ENCODE measurements at regions not wholly inside any gene's neighbourhood (a gene's known extent, or its start where the extent isn't known, plus 50 kb on each side); places are given as distances from the start of the nearest gene placed in this dataset.

DNA sequence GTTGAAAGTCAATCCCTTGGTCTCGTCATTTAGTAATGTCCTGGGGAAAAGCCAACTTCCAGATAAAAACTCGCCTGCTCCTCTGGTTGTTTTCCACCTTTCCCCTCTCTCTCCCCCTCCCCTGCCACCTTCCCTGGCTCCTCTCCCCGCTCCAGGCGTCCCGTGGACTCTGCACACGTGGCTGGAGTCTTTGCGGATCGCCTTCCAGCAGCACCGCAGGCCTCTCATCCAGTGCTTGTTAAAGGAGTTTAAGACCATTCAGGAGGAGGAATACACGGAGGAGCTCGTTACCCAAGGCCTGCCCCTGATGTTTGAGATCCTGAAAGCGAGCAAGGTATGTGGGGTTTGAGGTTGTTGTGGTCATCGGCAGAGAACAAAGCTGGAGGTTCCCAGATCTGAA is 65.8 kb upstream of the PWP1 start:
- POLR2A ChIA-PET: no interaction called here
- CTCF ChIA-PET: interaction anchor here (0.6 to 7.0 kb wide), 3 partner anchors 10 to 489 kb away, joined by 3 to 61 read pairs (median 21); no protein-coding TSS in a partner anchor
- Histone ChIP-seq H3K36me3 (ENCODE audit: control insufficient read depth in 2 of 2, insufficient read depth in 1 of 2, low read length in 2 of 2) (peaks cover 0 to 13% of the 10 kb centered on the region in 2 experiments; a peak in 1 of 3 replicates), H3K4me1 (ENCODE audit: control insufficient read depth, insufficient read depth, low read length) (no peaks in the 10 kb centered on the region), H3K27ac (ENCODE audit: extremely low read depth, low read depth, low read length) (no peak overlapping the region), H3K9me3 (ENCODE audit: control insufficient read depth, insufficient read depth, low read depth, low read length) (no peaks in the 10 kb centered on the region; the same call in 1 of the 2 replicates), H3K4me3 (ENCODE audit: low read depth, low read length) (no peak overlapping the region)
- no peak for TF ChIP-seq ZNF223 (tag by site-specific recombination; IDR thresholded peaks at IDR 0.05)
- TF ChIP-seq, protein P1, sequence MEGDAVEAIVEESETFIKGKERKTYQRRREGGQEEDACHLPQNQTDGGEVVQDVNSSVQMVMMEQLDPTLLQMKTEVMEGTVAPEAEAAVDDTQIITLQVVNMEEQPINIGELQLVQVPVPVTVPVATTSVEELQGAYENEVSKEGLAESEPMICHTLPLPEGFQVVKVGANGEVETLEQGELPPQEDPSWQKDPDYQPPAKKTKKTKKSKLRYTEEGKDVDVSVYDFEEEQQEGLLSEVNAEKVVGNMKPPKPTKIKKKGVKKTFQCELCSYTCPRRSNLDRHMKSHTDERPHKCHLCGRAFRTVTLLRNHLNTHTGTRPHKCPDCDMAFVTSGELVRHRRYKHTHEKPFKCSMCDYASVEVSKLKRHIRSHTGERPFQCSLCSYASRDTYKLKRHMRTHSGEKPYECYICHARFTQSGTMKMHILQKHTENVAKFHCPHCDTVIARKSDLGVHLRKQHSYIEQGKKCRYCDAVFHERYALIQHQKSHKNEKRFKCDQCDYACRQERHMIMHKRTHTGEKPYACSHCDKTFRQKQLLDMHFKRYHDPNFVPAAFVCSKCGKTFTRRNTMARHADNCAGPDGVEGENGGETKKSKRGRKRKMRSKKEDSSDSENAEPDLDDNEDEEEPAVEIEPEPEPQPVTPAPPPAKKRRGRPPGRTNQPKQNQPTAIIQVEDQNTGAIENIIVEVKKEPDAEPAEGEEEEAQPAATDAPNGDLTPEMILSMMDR (tag by site-specific recombination; IDR thresholded peaks at IDR 0.05): no peak
- TF ChIP-seq, protein P2, sequence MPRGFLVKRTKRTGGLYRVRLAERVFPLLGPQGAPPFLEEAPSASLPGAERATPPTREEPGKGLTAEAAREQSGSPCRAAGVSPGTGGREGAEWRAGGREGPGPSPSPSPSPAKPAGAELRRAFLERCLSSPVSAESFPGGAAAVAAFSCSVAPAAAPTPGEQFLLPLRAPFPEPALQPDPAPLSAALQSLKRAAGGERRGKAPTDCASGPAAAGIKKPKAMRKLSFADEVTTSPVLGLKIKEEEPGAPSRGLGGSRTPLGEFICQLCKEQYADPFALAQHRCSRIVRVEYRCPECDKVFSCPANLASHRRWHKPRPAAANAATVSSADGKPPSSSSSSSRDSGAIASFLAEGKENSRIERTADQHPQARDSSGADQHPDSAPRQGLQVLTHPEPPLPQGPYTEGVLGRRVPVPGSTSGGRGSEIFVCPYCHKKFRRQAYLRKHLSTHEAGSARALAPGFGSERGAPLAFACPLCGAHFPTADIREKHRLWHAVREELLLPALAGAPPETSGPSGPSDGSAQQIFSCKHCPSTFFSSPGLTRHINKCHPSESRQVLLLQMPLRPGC (tag by site-specific recombination; IDR thresholded peaks at IDR 0.05): no peak
- TF ChIP-seq ZNF366 (tag by site-specific recombination; conservative IDR thresholded peaks at IDR 0.05): no peak
- no peak for TF ChIP-seq ZNF132 (tag by site-specific recombination; IDR thresholded peaks at IDR 0.05; ENCODE audit: borderline replicate concordance)
- no peak for TF ChIP-seq ZNF169 (tag by site-specific recombination; IDR thresholded peaks at IDR 0.05)
- no peak for TF ChIP-seq ZNF629 (tag by site-specific recombination; IDR thresholded peaks at IDR 0.05)
- no peak for TF ChIP-seq ZNF48 (tag by site-specific recombination; IDR thresholded peaks at IDR 0.05)
- TF ChIP-seq ZNF626 (tag by site-specific recombination; IDR thresholded peaks at IDR 0.05): no peak
- no peak for TF ChIP-seq ZBTB20 (tag by site-specific recombination; IDR thresholded peaks at IDR 0.05)
- TF ChIP-seq, protein P3, sequence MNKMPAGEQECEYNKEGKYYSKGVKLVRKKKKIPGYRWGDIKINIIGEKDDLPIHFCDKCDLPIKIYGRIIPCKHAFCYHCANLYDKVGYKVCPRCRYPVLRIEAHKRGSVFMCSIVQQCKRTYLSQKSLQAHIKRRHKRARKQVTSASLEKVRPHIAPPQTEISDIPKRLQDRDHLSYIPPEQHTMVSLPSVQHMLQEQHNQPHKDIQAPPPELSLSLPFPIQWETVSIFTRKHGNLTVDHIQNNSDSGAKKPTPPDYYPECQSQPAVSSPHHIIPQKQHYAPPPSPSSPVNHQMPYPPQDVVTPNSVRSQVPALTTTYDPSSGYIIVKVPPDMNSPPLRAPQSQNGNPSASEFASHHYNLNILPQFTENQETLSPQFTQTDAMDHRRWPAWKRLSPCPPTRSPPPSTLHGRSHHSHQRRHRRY (tag by site-specific recombination; IDR thresholded peaks at IDR 0.05): no peak
- TF ChIP-seq, protein P4, sequence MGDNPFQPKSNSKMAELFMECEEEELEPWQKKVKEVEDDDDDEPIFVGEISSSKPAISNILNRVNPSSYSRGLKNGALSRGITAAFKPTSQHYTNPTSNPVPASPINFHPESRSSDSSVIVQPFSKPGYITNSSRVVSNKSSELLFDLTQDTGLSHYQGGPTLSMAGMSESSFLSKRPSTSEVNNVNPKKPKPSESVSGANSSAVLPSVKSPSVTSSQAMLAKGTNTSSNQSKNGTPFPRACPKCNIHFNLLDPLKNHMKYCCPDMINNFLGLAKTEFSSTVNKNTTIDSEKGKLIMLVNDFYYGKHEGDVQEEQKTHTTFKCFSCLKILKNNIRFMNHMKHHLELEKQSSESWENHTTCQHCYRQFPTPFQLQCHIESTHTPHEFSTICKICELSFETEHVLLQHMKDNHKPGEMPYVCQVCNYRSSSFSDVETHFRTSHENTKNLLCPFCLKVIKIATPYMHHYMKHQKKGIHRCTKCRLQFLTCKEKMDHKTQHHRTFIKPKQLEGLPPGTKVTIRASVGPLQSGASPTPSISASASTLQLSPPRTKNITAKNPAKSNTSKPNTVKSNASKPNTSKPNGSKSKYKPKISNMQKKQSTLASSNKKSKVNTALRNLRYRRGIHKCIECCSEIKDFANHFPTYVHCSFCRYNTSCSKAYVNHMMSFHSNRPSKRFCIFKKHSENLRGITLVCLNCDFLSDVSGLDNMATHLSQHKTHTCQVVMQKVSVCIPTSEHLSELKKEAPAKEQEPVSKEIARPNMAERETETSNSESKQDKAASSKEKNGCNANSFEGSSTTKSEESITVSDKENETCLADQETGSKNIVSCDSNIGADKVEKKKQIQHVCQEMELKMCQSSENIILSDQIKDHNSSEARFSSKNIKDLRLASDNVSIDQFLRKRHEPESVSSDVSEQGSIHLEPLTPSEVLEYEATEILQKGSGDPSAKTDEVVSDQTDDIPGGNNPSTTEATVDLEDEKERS (tag by site-specific recombination; IDR thresholded peaks at IDR 0.05): no peak
- no peak for TF ChIP-seq ZNF10 (tag by site-specific recombination; IDR thresholded peaks at IDR 0.05)
- no peak for TF ChIP-seq KLF8 (tag by site-specific recombination; IDR thresholded peaks at IDR 0.05)

DNA sequence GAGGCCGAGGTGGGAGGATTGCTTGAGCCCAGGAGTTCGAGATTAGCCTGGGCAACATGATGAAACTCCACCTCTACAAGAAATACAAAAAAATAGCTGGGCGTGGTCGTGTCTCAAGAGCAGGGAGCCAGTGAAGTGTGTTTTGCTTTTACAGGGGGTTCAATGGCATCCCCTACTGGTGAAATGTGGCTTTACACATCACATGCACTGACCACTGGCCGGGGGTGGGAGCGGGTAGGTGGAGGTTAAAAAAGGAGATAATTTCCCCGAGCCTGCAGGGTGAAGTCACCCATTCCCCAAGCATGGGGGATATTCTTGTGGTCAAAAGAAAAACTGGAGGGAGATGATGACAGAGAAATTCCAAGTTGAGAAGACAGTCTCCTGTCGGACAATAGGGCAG is 63.6 kb upstream of the PWP1 start:
- Histone ChIP-seq H3K36me3 (ENCODE audit: control insufficient read depth in 2 of 2, insufficient read depth in 1 of 2, low read length in 2 of 2) (peaks cover 0 to 13% of the 10 kb centered on the region in 2 experiments; a peak in 1 of 3 replicates), H3K9me3 (ENCODE audit: control insufficient read depth, insufficient read depth, low read depth, low read length) (no peaks in the 10 kb centered on the region; the same call in 1 of the 2 replicates), H3K27ac (ENCODE audit: extremely low read depth, low read depth, low read length) (no peak overlapping the region), H3K4me3 (ENCODE audit: low read depth, low read length) (no peak overlapping the region), H3K4me1 (ENCODE audit: control insufficient read depth, insufficient read depth, low read length) (no peaks in the 10 kb centered on the region)
- peak; percentile 45; the same call in 1 of the 2 replicates for TF ChIP-seq KLF9 (tag by site-specific recombination; IDR thresholded peaks at IDR 0.05; ENCODE audit: low read depth)
- TF ChIP-seq, protein P1 (tag by site-specific recombination; IDR thresholded peaks at IDR 0.05): peak; percentile 37; the same call in 1 of the 2 replicates
- peak; percentile 64 for TF ChIP-seq EGR2 (tag by site-specific recombination; IDR thresholded peaks at IDR 0.05; ENCODE audit: low read depth)
- TF ChIP-seq ZNF138 (tag by site-specific recombination; IDR thresholded peaks at IDR 0.05; ENCODE audit: borderline replicate concordance): no peak
- peak; percentile 61 for TF ChIP-seq ZFHX2 (tag by site-specific recombination; conservative IDR thresholded peaks at IDR 0.05)
- TF ChIP-seq ZNF654 (tag by site-specific recombination; IDR thresholded peaks at IDR 0.05; ENCODE audit: low read depth): peak; percentile 53
- ChIA-PET POLR2A (no interaction called here), CTCF (interaction anchor here (0.5 to 7.0 kb wide), 11 partner anchors 9 to 754 kb away, joined by 3 to 61 read pairs (median 4); no protein-coding TSS in a partner anchor)
